Panc1 (cell line): ENCODE measurements at regions not wholly inside any gene's neighbourhood (a gene's known extent, or its start where the extent isn't known, plus 50 kb on each side); places are given as distances from the start of the nearest gene placed in this dataset.

Source experiments
- POLR2AphosphoS5 ChIP-seq: IDR thresholded peaks from 2 replicates; pipeline ENCODE4 v1.6.1; 2012; ENCODE audit warnings: mild to moderate bottlenecking, low read depth, low read length, moderate library complexity
- REST ChIP-seq, 2 experiments: IDR thresholded peaks; 2 replicates each; pipeline ENCODE4 v1.6.1; 2011 to 2012; ENCODE audit warnings: low read depth in 2 of 2, control low read depth in 1 of 2, low read length in 1 of 2, mild to moderate bottlenecking in 1 of 2, moderate library complexity in 1 of 2; ENCODE audit not compliant: insufficient read depth in 1 of 2
- SIN3A ChIP-seq: IDR thresholded peaks from 2 replicates; pipeline ENCODE4 v1.6.1; 2012; ENCODE audit warnings: low read depth, mild to moderate bottlenecking, low read length, moderate library complexity, borderline replicate concordance; ENCODE audit not compliant: insufficient read depth
- TF ChIP-seq, protein P1 (sequence below): fragments of 450-650 bp; IDR thresholded peaks from 2 replicates; pipeline ENCODE4 v1.5.1; 2017; ENCODE audit warnings: mild to moderate bottlenecking

GRCh38 chr15:26477044-26477443, 295.8 kb downstream of the GABRB3 start:
- TF ChIP-seq POLR2AphosphoS5 (no peak), REST (IDR thresholded peaks at IDR 0.05; ENCODE audit: insufficient read depth in 1 of 2, low read depth in 2 of 2, low read length in 1 of 2) (no peak), SIN3A (no peak)
- TF ChIP-seq, protein P1, sequence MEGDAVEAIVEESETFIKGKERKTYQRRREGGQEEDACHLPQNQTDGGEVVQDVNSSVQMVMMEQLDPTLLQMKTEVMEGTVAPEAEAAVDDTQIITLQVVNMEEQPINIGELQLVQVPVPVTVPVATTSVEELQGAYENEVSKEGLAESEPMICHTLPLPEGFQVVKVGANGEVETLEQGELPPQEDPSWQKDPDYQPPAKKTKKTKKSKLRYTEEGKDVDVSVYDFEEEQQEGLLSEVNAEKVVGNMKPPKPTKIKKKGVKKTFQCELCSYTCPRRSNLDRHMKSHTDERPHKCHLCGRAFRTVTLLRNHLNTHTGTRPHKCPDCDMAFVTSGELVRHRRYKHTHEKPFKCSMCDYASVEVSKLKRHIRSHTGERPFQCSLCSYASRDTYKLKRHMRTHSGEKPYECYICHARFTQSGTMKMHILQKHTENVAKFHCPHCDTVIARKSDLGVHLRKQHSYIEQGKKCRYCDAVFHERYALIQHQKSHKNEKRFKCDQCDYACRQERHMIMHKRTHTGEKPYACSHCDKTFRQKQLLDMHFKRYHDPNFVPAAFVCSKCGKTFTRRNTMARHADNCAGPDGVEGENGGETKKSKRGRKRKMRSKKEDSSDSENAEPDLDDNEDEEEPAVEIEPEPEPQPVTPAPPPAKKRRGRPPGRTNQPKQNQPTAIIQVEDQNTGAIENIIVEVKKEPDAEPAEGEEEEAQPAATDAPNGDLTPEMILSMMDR: no peak
